Astrocyte (in vitro differentiated cells and primary cell): ENCODE measurements at regions not wholly inside any gene's neighbourhood (a gene's known extent, or its start where the extent isn't known, plus 50 kb on each side); places are given as distances from the start of the nearest gene placed in this dataset.
A peak's percentile ranks its signal among the peaks of the same experiment; 100 is the strongest.

Experiments used
- DNase-seq: peaks from one replicate; pipeline ENCODE4 v3.0.0-alpha.2; 2010; ENCODE audit warnings: low read depth
- FAIRE-seq: peaks from 2 replicates; lab custom pipeline; 2011; peaks lifted over from hg19 to GRCh38; lab: Jason Lieb, UNC
- H2AFZ ChIP-seq: 2 replicates; pipeline ENCODE4 v1.6.0; 2012; ENCODE audit warnings: low read depth, low read length, inconsistent platforms
- H3K27ac ChIP-seq: 2 replicates; pipeline ENCODE4 v1.5.1; 2011; ENCODE audit warnings: low read depth, low read length, inconsistent platforms
- H3K27me3 ChIP-seq: 2 replicates; pipeline ENCODE4 v1.6.0; 2011; ENCODE audit warnings: low read length, inconsistent platforms; ENCODE audit not compliant: insufficient read depth
- H3K36me3 ChIP-seq: 2 replicates; pipeline ENCODE4 v1.5.1; 2011; ENCODE audit warnings: low read length, inconsistent platforms; ENCODE audit not compliant: insufficient read depth
- H3K4me1 ChIP-seq: 2 replicates; pipeline ENCODE4 v1.5.1; 2011; ENCODE audit warnings: low read length, inconsistent platforms; ENCODE audit not compliant: insufficient read depth
- H3K4me2 ChIP-seq: 2 replicates; pipeline ENCODE4 v1.6.0; 2012; ENCODE audit warnings: low read length, inconsistent platforms
- H3K4me3 ChIP-seq: 2 replicates; pipeline ENCODE4 v1.5.1; 2011; ENCODE audit warnings: low read depth, mild to moderate bottlenecking, low read length, inconsistent platforms; ENCODE audit not compliant: insufficient read depth
- H3K79me2 ChIP-seq: 2 replicates; pipeline ENCODE4 v1.6.0; 2012; ENCODE audit warnings: mild to moderate bottlenecking, low read length, inconsistent platforms; ENCODE audit not compliant: insufficient read depth
- H3K9ac ChIP-seq: 2 replicates; pipeline ENCODE4 v1.6.0; 2012; ENCODE audit warnings: mild to moderate bottlenecking, low read length, inconsistent platforms
- H3K9me3 ChIP-seq: 2 replicates; pipeline ENCODE4 v1.5.1; 2012; ENCODE audit warnings: low read depth, mild to moderate bottlenecking, low read length, inconsistent platforms; ENCODE audit not compliant: insufficient read depth
- H4K20me1 ChIP-seq: 2 replicates; pipeline ENCODE4 v1.6.0; 2012; ENCODE audit warnings: low read length, inconsistent platforms; ENCODE audit not compliant: insufficient read depth
- H3K27ac Mint-ChIP-seq: one replicate; pipeline ENCODE4 v1.8.0; 2021; ENCODE audit warnings: mild to moderate bottlenecking, mixed read lengths; ENCODE audit not compliant: unreplicated experiment
- H3K27me3 Mint-ChIP-seq: one replicate; pipeline ENCODE4 v1.8.0; 2021; ENCODE audit warnings: low read depth, mixed read lengths; ENCODE audit not compliant: unreplicated experiment
- H3K36me3 Mint-ChIP-seq: one replicate; pipeline ENCODE4 v1.8.0; 2021; ENCODE audit warnings: low read depth, mixed read lengths; ENCODE audit not compliant: unreplicated experiment
- H3K4me1 Mint-ChIP-seq: one replicate; pipeline ENCODE4 v1.8.0; 2021; ENCODE audit warnings: low read depth, mixed read lengths; ENCODE audit not compliant: unreplicated experiment
- H3K4me3 Mint-ChIP-seq: one replicate; pipeline ENCODE4 v1.8.0; 2021; ENCODE audit warnings: mild to moderate bottlenecking, moderate library complexity, mixed read lengths; ENCODE audit not compliant: unreplicated experiment
- H3K9me3 Mint-ChIP-seq: one replicate; pipeline ENCODE4 v1.8.0; 2021; ENCODE audit warnings: mild to moderate bottlenecking, mixed read lengths; ENCODE audit not compliant: unreplicated experiment
- CTCF ChIP-seq: IDR thresholded peaks from 2 replicates; pipeline ENCODE4 v1.5.1; 2011; ENCODE audit warnings: low read depth, mild to moderate bottlenecking, inconsistent platforms, low read length, moderate library complexity; ENCODE audit not compliant: insufficient read depth
- EZH2 ChIP-seq: IDR thresholded peaks from 2 replicates; pipeline ENCODE4 v1.6.1; 2012; ENCODE audit warnings: mild to moderate bottlenecking, low read length, inconsistent platforms; ENCODE audit not compliant: insufficient read depth

GRCh38 chr4:120299631-120300030 lies 233.0 kb upstream of the MAD2L1 start:
- H2AFZ ChIP-seq, result no peak overlapping the region
- Mint-ChIP-seq H3K27me3 (no peaks in the 10 kb centered on the region), H3K36me3 (no peaks in the 10 kb centered on the region)

GRCh38 chr4:120293341-120293740 lies 226.7 kb upstream of the MAD2L1 start:
- no peaks in the 10 kb centered on the region for H3K27me3 ChIP-seq
- no peak overlapping the region for H3K27ac ChIP-seq
- no peak overlapping the region for H3K4me2 ChIP-seq
- no peaks in the 10 kb centered on the region for H3K36me3 ChIP-seq
- Mint-ChIP-seq H3K9me3 (no peaks in the 10 kb centered on the region), H3K27me3 (no peaks in the 10 kb centered on the region), H3K4me3 (no peak overlapping the region), H3K36me3 (no peaks in the 10 kb centered on the region), H3K4me1 (no peaks in the 10 kb centered on the region), H3K27ac (no peak overlapping the region)
- H3K4me3 ChIP-seq, result no peak overlapping the region
- no peak overlapping the region for H2AFZ ChIP-seq
- no peaks in the 10 kb centered on the region for H3K4me1 ChIP-seq
- TF ChIP-seq EZH2 (no peak), CTCF (no peak)
- H4K20me1 ChIP-seq, result no peaks in the 10 kb centered on the region
- FAIRE-seq, result no peak
- H3K9me3 ChIP-seq, result no peaks in the 10 kb centered on the region
- DNase-seq, result peak; percentile 60
- no peaks in the 10 kb centered on the region for H3K79me2 ChIP-seq
- no peak overlapping the region for H3K9ac ChIP-seq

More at GRCh38 chr4:120299631-120300030, 233.0 kb upstream of the MAD2L1 start:
- H3K4me1 Mint-ChIP-seq, result no peaks in the 10 kb centered on the region
- no peak overlapping the region for H3K4me2 ChIP-seq
- H3K9ac ChIP-seq, result no peak overlapping the region
- no peak overlapping the region for H3K27ac Mint-ChIP-seq
- H3K9me3 ChIP-seq, result no peaks in the 10 kb centered on the region
- H3K27ac ChIP-seq, result no peak overlapping the region
- TF ChIP-seq EZH2 (no peak), CTCF (no peak)
- no peaks in the 10 kb centered on the region for H3K27me3 ChIP-seq
- DNase-seq (no peak), FAIRE-seq (no peak)
- H3K79me2 ChIP-seq, result no peaks in the 10 kb centered on the region
- no peak overlapping the region for H3K4me3 Mint-ChIP-seq
- H4K20me1 ChIP-seq, result no peaks in the 10 kb centered on the region
- H3K4me3 ChIP-seq, result no peak overlapping the region
- H3K9me3 Mint-ChIP-seq, result no peaks in the 10 kb centered on the region
- no peaks in the 10 kb centered on the region for H3K4me1 ChIP-seq
- H3K36me3 ChIP-seq, result no peaks in the 10 kb centered on the region

DNA sequence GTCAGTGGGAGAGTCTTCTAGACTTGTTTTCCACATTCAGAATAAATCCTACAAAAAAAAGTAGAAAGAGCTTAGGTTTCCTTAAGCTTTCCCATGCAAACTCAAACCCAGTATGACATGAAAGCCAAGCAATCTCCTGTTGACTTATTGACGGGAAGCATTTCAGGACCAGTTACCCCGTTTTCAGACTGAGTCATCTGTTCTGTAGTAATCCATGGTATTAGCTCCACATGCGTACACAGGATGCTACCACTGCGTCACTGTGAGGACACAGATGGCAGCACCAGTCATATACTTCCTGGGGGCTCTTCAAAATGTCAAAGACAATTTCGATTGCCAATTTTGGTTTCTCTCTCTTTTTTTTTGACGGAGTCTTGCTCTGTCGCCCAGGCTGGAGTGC lies 224.9 kb upstream of the MAD2L1 start:
- no peak overlapping the region for H3K27ac ChIP-seq
- Mint-ChIP-seq H3K4me1 (no peaks in the 10 kb centered on the region), H3K36me3 (no peaks in the 10 kb centered on the region), H3K27me3 (no peaks in the 10 kb centered on the region), H3K4me3 (no peak overlapping the region), H3K27ac (no peak overlapping the region), H3K9me3 (no peaks in the 10 kb centered on the region)
- H3K79me2 ChIP-seq, result no peaks in the 10 kb centered on the region
- H3K27me3 ChIP-seq, result no peaks in the 10 kb centered on the region
- no peak overlapping the region for H3K4me3 ChIP-seq
- H3K4me1 ChIP-seq, result no peaks in the 10 kb centered on the region
- no peaks in the 10 kb centered on the region for H3K36me3 ChIP-seq
- FAIRE-seq (no peak), DNase-seq (no peak)
- no peak overlapping the region for H3K4me2 ChIP-seq
- TF ChIP-seq EZH2, result no peak
- no peak for TF ChIP-seq CTCF
- H4K20me1 ChIP-seq, result no peaks in the 10 kb centered on the region
- H3K9me3 ChIP-seq, result no peaks in the 10 kb centered on the region
- H3K9ac ChIP-seq, result no peak overlapping the region
- no peak overlapping the region for H2AFZ ChIP-seq
